ENCODE measurements at regions not wholly inside any gene's neighbourhood (a gene's known extent, or its start where the extent isn't known, plus 50 kb on each side); places are given as distances from the start of the nearest gene placed in this dataset.

DNA sequence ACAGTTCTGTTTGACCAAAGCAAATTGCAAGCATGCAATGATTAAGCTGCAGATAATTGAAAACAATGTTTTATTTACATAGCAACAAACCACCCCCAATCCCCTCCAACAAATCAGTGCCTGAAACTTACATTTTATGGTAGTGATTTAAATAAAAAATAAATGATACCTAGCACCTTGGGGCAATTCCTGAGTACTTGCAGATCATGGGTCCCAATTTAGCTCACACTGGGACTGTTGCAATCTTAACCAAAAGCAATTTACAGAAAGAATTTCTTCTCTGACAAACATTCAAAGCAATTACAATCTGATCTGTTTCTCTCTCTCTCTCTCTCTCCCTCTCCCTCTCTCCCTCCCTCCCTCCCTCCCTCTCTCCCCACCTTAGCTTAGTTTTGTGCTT lies 345.7 kb upstream of the PCSK5 start:
- ATAC-seq, result no peak

GRCh38 chr9:75545287-75545686 lies 345.2 kb upstream of the PCSK5 start:
- TF ChIP-seq ARNTL (CRISPR knock-in tag; IDR thresholded peaks at IDR 0.05; ENCODE audit: borderline replicate concordance, low read depth) (no peak), ISL1 (CRISPR knock-in tag; IDR thresholded peaks at IDR 0.05) (no peak), ESRRG (CRISPR knock-in tag; IDR thresholded peaks at IDR 0.05) (no peak), CREB5 (CRISPR knock-in tag; IDR thresholded peaks at IDR 0.05; ENCODE audit: low read depth) (no peak), PPARA (CRISPR knock-in tag; IDR thresholded peaks at IDR 0.05; ENCODE audit: borderline replicate concordance) (no peak), TCF4 (CRISPR knock-in tag; IDR thresholded peaks at IDR 0.05; ENCODE audit: borderline replicate concordance) (no peak), POU6F1 (CRISPR knock-in tag; IDR thresholded peaks at IDR 0.05; ENCODE audit: borderline replicate concordance, low read depth) (no peak), RARB (CRISPR knock-in tag; IDR thresholded peaks at IDR 0.05) (no peak), BACH2 (CRISPR knock-in tag; IDR thresholded peaks at IDR 0.05; ENCODE audit: borderline replicate concordance) (no peak), ZFP30 (CRISPR knock-in tag; IDR thresholded peaks at IDR 0.05) (no peak), TOX (CRISPR knock-in tag; IDR thresholded peaks at IDR 0.05; ENCODE audit: borderline replicate concordance) (no peak), ZNF70 (CRISPR knock-in tag; IDR thresholded peaks at IDR 0.05) (no peak), GLIS3 (CRISPR knock-in tag; IDR thresholded peaks at IDR 0.05) (no peak), ZFP3 (CRISPR knock-in tag; IDR thresholded peaks at IDR 0.05) (no peak), CSRNP3 (CRISPR knock-in tag; IDR thresholded peaks at IDR 0.05) (no peak), OSR1 (CRISPR knock-in tag; IDR thresholded peaks at IDR 0.05) (no peak)
- TF ChIP-seq, protein P1, sequence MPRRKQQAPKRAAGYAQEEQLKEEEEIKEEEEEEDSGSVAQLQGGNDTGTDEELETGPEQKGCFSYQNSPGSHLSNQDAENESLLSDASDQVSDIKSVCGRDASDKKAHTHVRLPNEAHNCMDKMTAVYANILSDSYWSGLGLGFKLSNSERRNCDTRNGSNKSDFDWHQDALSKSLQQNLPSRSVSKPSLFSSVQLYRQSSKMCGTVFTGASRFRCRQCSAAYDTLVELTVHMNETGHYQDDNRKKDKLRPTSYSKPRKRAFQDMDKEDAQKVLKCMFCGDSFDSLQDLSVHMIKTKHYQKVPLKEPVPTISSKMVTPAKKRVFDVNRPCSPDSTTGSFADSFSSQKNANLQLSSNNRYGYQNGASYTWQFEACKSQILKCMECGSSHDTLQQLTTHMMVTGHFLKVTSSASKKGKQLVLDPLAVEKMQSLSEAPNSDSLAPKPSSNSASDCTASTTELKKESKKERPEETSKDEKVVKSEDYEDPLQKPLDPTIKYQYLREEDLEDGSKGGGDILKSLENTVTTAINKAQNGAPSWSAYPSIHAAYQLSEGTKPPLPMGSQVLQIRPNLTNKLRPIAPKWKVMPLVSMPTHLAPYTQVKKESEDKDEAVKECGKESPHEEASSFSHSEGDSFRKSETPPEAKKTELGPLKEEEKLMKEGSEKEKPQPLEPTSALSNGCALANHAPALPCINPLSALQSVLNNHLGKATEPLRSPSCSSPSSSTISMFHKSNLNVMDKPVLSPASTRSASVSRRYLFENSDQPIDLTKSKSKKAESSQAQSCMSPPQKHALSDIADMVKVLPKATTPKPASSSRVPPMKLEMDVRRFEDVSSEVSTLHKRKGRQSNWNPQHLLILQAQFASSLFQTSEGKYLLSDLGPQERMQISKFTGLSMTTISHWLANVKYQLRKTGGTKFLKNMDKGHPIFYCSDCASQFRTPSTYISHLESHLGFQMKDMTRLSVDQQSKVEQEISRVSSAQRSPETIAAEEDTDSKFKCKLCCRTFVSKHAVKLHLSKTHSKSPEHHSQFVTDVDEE (CRISPR knock-in tag; IDR thresholded peaks at IDR 0.05), result no peak
- ATAC-seq, result no peak

More for the DNA sequence above, 345.7 kb upstream of the PCSK5 start:
- no peak for TF ChIP-seq SNAI2 (CRISPR knock-in tag; IDR thresholded peaks at IDR 0.05)
- no peak for TF ChIP-seq ESRRG (CRISPR knock-in tag; IDR thresholded peaks at IDR 0.05)
- TF ChIP-seq ZNF8 (CRISPR knock-in tag; IDR thresholded peaks at IDR 0.05), result no peak
- TF ChIP-seq GLIS3 (CRISPR knock-in tag; IDR thresholded peaks at IDR 0.05), result no peak
- no peak for TF ChIP-seq ZNF70 (CRISPR knock-in tag; IDR thresholded peaks at IDR 0.05)
- no peak for TF ChIP-seq CSRNP3 (CRISPR knock-in tag; IDR thresholded peaks at IDR 0.05)
- no peak for TF ChIP-seq ARNTL (CRISPR knock-in tag; IDR thresholded peaks at IDR 0.05; ENCODE audit: borderline replicate concordance, low read depth)
- TF ChIP-seq, protein P1 (CRISPR knock-in tag; IDR thresholded peaks at IDR 0.05), result no peak
- no peak for TF ChIP-seq POU6F1 (CRISPR knock-in tag; IDR thresholded peaks at IDR 0.05; ENCODE audit: borderline replicate concordance, low read depth)

All from SK-N-SH treated with all-trans-retinoic acid at 6 μM for 48 hours (cell line).